H9 (cell line): ENCODE measurements at regions not wholly inside any gene's neighbourhood (a gene's known extent, or its start where the extent isn't known, plus 50 kb on each side); places are given as distances from the start of the nearest gene placed in this dataset.

Source experiments
- DNase-seq: peaks from one replicate; pipeline ENCODE4 v3.0.0-alpha.2; 2017
- H2AFZ ChIP-seq: one replicate; pipeline ENCODE4 v1.6.1; 2013; ENCODE audit warnings: mild to moderate bottlenecking, low read length, control low read depth, moderate library complexity
- H2AK5ac ChIP-seq: 2 replicates; pipeline ENCODE4 v1.6.1; 2013; ENCODE audit warnings: low read length, control low read depth, mixed read lengths; ENCODE audit not compliant: insufficient read length
- H2BK120ac ChIP-seq: one replicate; pipeline ENCODE4 v1.6.1; 2013; ENCODE audit warnings: low read depth, mild to moderate bottlenecking, low read length, control low read depth, inconsistent platforms; ENCODE audit not compliant: poor library complexity, severe bottlenecking
- H2BK12ac ChIP-seq: 2 replicates; pipeline ENCODE4 v1.6.1; 2013; ENCODE audit warnings: low read length, control low read depth, mixed read lengths, low read depth; ENCODE audit not compliant: insufficient read length
- H2BK15ac ChIP-seq: 2 replicates; pipeline ENCODE4 v1.6.1; 2013; ENCODE audit warnings: low read depth, low read length, control low read depth
- H2BK20ac ChIP-seq: one replicate; pipeline ENCODE4 v1.6.1; 2013; ENCODE audit warnings: low read depth, mild to moderate bottlenecking, low read length, control low read depth, inconsistent platforms; ENCODE audit not compliant: poor library complexity, severe bottlenecking
- H2BK5ac ChIP-seq: 2 replicates; pipeline ENCODE4 v1.6.1; 2013; ENCODE audit warnings: low read length, control low read depth, mixed read lengths; ENCODE audit not compliant: insufficient read length
- H3K14ac ChIP-seq: 2 replicates; pipeline ENCODE4 v1.6.1; 2013; ENCODE audit warnings: low read length, control low read depth; ENCODE audit not compliant: insufficient read depth
- H3K18ac ChIP-seq: 2 replicates; pipeline ENCODE4 v1.6.1; 2013; ENCODE audit warnings: low read depth, mild to moderate bottlenecking, mixed read lengths, low read length, control low read depth; ENCODE audit not compliant: insufficient read length
- H3K23ac ChIP-seq: 2 replicates; pipeline ENCODE4 v1.6.1; 2013; ENCODE audit warnings: low read length, control low read depth, mixed read lengths, low read depth; ENCODE audit not compliant: insufficient read length
- H3K23me2 ChIP-seq: 2 replicates; pipeline ENCODE4 v1.6.1; 2013; ENCODE audit warnings: low read depth, mild to moderate bottlenecking, mixed read lengths, low read length, control low read depth; ENCODE audit not compliant: insufficient read length, poor library complexity, severe bottlenecking
- H3K27ac ChIP-seq: 2 replicates; pipeline ENCODE4 v1.5.1; 2013; ENCODE audit warnings: low read length, control low read depth, mixed read lengths, low read depth; ENCODE audit not compliant: insufficient read length
- H3K27me3 ChIP-seq: 2 replicates; pipeline ENCODE4 v1.6.1; 2013; ENCODE audit warnings: low read length, control low read depth, inconsistent platforms; ENCODE audit not compliant: insufficient read depth
- H3K4ac ChIP-seq: 2 replicates; pipeline ENCODE4 v1.6.1; 2013; ENCODE audit warnings: low read depth, mild to moderate bottlenecking, control low read depth, inconsistent platforms, low read length, moderate library complexity
- H3K4me1 ChIP-seq: 2 replicates; pipeline ENCODE4 v1.6.1; 2013; ENCODE audit warnings: low read length, control low read depth, inconsistent platforms; ENCODE audit not compliant: insufficient read depth
- H3K4me2 ChIP-seq: 2 replicates; pipeline ENCODE4 v1.6.1; 2013; ENCODE audit warnings: low read length, control low read depth, mixed read lengths; ENCODE audit not compliant: insufficient read length, insufficient read depth
- H3K56ac ChIP-seq: 2 replicates; pipeline ENCODE4 v1.6.1; 2013; ENCODE audit warnings: low read depth, mild to moderate bottlenecking, mixed read lengths, low read length, control low read depth; ENCODE audit not compliant: insufficient read length
- H3K79me1 ChIP-seq: 2 replicates; pipeline ENCODE4 v1.6.1; 2013; ENCODE audit warnings: low read depth, mild to moderate bottlenecking, moderate library complexity, low read length, control low read depth, inconsistent platforms; ENCODE audit not compliant: insufficient read depth, poor library complexity, severe bottlenecking
- H3K79me2 ChIP-seq: 2 replicates; pipeline ENCODE4 v1.6.1; 2013; ENCODE audit warnings: low read length, control low read depth, inconsistent platforms; ENCODE audit not compliant: insufficient read depth
- H3K9ac ChIP-seq: 2 replicates; pipeline ENCODE4 v1.6.1; 2013; ENCODE audit warnings: low read length, control low read depth, mixed read lengths; ENCODE audit not compliant: insufficient read length; ENCODE audit errors: extremely low read depth
- H3K9me3 ChIP-seq: one replicate; pipeline ENCODE4 v1.6.1; 2013; ENCODE audit warnings: low read depth, low read length, inconsistent platforms; ENCODE audit not compliant: control insufficient read depth
- H3T11ph ChIP-seq: one replicate; pipeline ENCODE4 v1.6.1; 2013; ENCODE audit warnings: mild to moderate bottlenecking, low read length, control low read depth, inconsistent platforms
- H4K20me1 ChIP-seq: one replicate; pipeline ENCODE4 v1.6.1; 2013; ENCODE audit not compliant: control insufficient read depth, insufficient read length, insufficient read depth
- H4K5ac ChIP-seq: 2 replicates; pipeline ENCODE4 v1.6.1; 2013; ENCODE audit warnings: low read depth, mild to moderate bottlenecking, mixed read lengths, low read length, control low read depth; ENCODE audit not compliant: insufficient read length
- H4K8ac ChIP-seq: replicated peaks from 2 replicates; pipeline ENCODE4 v1.6.1; 2013; ENCODE audit warnings: low read length, control low read depth, mixed read lengths, low read depth; ENCODE audit not compliant: insufficient read length
- H4K91ac ChIP-seq: 2 replicates; pipeline ENCODE4 v1.6.1; 2013; ENCODE audit warnings: low read depth, mild to moderate bottlenecking, moderate library complexity, mixed read lengths, low read length, control low read depth; ENCODE audit not compliant: insufficient read length
- H3K27ac Mint-ChIP-seq, 3 experiments: 2 replicates in 2 of 3; 3 replicates in 1 of 3; pipeline ENCODE4 v1.8.0; 2020 to 2021; ENCODE audit warnings: mixed read lengths in 3 of 3, mild to moderate bottlenecking in 1 of 3, moderate library complexity in 1 of 3
- H3K27me3 Mint-ChIP-seq: 2 replicates; pipeline ENCODE4 v1.8.0; 2021; ENCODE audit warnings: low read depth, mild to moderate bottlenecking, moderate library complexity, mixed read lengths
- H3K36me3 Mint-ChIP-seq, 3 experiments: 2 replicates in 2 of 3; 3 replicates in 1 of 3; pipeline ENCODE4 v1.8.0; 2020 to 2021; ENCODE audit warnings: low read depth in 3 of 3, mixed read lengths in 3 of 3; ENCODE audit not compliant: insufficient read depth in 1 of 3
- H3K4me1 Mint-ChIP-seq, 2 experiments: 2 replicates each; pipeline ENCODE4 v1.8.0; 2020; ENCODE audit warnings: mixed read lengths in 2 of 2
- H3K4me3 Mint-ChIP-seq, 2 experiments: 2 replicates in 1 of 2; 3 replicates in 1 of 2; pipeline ENCODE4 v1.8.0; 2020 to 2021; ENCODE audit warnings: mild to moderate bottlenecking in 2 of 2, mixed read lengths in 2 of 2, moderate library complexity in 1 of 2
- H3K9me3 Mint-ChIP-seq, 2 experiments: 2 replicates in 1 of 2; 3 replicates in 1 of 2; pipeline ENCODE4 v1.8.0; 2020; ENCODE audit warnings: mild to moderate bottlenecking in 2 of 2, mixed read lengths in 2 of 2, moderate library complexity in 1 of 2
- WGBS: extraction: QIAGEN DNeasy Blood & Tissue Kit; methylation state at CpG from one replicate; pipeline ENCODE4 v1.1.7; 2013; ENCODE audit warnings: missing lambda C conversion rate, low lambda C conversion rate, mixed read lengths; ENCODE audit not compliant: insufficient read length; ENCODE audit errors: extremely low coverage; 5-methylcytosine and 5-hydroxymethylcytosine counted together
- TF ChIP-seq, protein P1 (sequence below): fragments of 200-600 bp; sonication (generic); conservative IDR thresholded peaks from 3 replicates; pipeline ENCODE4 v1.8.0; 2021; ENCODE audit warnings: antibody characterized with exemption, mild to moderate bottlenecking

DNA sequence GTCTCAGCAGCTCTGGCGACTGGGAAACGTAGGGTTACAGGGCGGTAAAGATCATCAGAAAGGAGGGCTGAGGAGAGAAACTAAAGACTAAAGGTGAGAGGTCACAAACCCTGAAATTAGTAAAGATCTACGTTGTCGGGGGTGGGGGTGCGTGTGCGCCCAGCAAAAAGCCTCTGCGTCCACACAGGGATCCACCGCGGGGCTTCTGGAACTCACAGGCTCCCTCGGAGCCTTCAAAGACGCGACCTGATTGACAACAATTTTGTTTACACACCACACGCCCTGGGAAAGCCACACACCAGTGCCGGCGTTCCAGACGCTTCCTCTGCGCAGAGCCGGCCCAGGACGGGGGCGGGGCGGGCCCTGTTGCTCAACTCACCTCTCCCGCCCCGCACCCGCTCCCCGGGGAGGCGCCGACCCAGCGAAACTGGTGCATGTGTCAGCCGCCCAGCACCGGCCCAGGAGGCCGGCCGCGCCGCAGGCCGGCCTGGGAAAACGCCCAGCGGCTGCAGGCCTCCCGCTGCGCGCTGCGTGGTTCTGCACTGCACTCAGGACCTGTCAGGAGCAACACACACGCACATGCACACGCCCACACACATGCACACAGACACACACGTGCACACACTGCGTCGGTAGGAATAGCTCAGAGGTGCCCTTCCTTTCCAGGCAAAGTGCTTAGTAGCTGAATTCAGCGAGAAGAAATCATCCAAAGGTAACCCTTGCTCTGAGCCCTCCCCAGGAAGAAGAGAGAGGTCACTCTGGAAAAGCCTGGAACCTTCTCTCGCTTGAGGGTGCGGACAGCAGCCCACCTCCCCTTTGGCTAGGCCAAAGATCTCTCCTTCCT is 57.2 kb upstream of the ARID1B start:
- H4K20me1 ChIP-seq: no peaks in the 10 kb centered on the region
- H2BK5ac ChIP-seq: no peak overlapping the region
- H4K91ac ChIP-seq: no peak overlapping the region
- peak overlapping the region; percentile 81 to 97 (median 93); a peak in 5 of 7 replicates for H3K27ac Mint-ChIP-seq
- H3K4me3 Mint-ChIP-seq: peak overlapping the region in 1 of 2 experiments; percentile 55; a peak in 3 of 5 replicates
- H3K18ac ChIP-seq: peak overlapping the region; percentile 18
- no peak overlapping the region for H3T11ph ChIP-seq
- TF ChIP-seq, protein P1, sequence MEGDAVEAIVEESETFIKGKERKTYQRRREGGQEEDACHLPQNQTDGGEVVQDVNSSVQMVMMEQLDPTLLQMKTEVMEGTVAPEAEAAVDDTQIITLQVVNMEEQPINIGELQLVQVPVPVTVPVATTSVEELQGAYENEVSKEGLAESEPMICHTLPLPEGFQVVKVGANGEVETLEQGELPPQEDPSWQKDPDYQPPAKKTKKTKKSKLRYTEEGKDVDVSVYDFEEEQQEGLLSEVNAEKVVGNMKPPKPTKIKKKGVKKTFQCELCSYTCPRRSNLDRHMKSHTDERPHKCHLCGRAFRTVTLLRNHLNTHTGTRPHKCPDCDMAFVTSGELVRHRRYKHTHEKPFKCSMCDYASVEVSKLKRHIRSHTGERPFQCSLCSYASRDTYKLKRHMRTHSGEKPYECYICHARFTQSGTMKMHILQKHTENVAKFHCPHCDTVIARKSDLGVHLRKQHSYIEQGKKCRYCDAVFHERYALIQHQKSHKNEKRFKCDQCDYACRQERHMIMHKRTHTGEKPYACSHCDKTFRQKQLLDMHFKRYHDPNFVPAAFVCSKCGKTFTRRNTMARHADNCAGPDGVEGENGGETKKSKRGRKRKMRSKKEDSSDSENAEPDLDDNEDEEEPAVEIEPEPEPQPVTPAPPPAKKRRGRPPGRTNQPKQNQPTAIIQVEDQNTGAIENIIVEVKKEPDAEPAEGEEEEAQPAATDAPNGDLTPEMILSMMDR: no peak
- H4K5ac ChIP-seq: no peak overlapping the region
- WGBS: no CpG with 5 or more reads among the region's 50 CpGs
- no peak overlapping the region for H3K56ac ChIP-seq
- H3K4ac ChIP-seq: no peak overlapping the region
- H3K4me2 ChIP-seq: no peak overlapping the region
- H3K79me1 ChIP-seq: no peaks in the 10 kb centered on the region
- H3K9me3 Mint-ChIP-seq: peaks cover 3 to 4% of the 10 kb centered on the region in 2 experiments; a peak in 3 of 5 replicates
- no peak overlapping the region for H3K9ac ChIP-seq
- peak; percentile 65 for DNase-seq
- no peaks in the 10 kb centered on the region; the same call in none of the 2 replicates for H3K27me3 Mint-ChIP-seq
- no peak overlapping the region for H2AK5ac ChIP-seq
- no peak overlapping the region for H2BK15ac ChIP-seq
- peaks cover 7% of the 10 kb centered on the region; the same call in 1 of the 2 replicates for H3K4me1 ChIP-seq
- H3K9me3 ChIP-seq: no peaks in the 10 kb centered on the region
- peaks cover 0 to 15% (median 0%) of the 10 kb centered on the region in 3 experiments; a peak in 3 of 7 replicates for H3K36me3 Mint-ChIP-seq
- no peaks in the 10 kb centered on the region for H3K23me2 ChIP-seq
- H3K23ac ChIP-seq: no peak overlapping the region
- no peak overlapping the region for H4K8ac ChIP-seq
- no peaks in the 10 kb centered on the region for H3K27me3 ChIP-seq
- peak overlapping the region; percentile 51 for H2AFZ ChIP-seq
- peak overlapping the region; percentile 62; the same call in 1 of the 2 replicates for H3K14ac ChIP-seq
- peaks cover 28 to 41% of the 10 kb centered on the region in 2 experiments for H3K4me1 Mint-ChIP-seq
- no peaks in the 10 kb centered on the region for H3K79me2 ChIP-seq
- H3K27ac ChIP-seq: no peak overlapping the region
- H2BK120ac ChIP-seq: no peak overlapping the region
- no peak overlapping the region for H2BK12ac ChIP-seq
- no peak overlapping the region for H2BK20ac ChIP-seq
